Progenitor cell of endocrine pancreas (in vitro differentiated cells): ENCODE measurements at regions not wholly inside any gene's neighbourhood (a gene's known extent, or its start where the extent isn't known, plus 50 kb on each side); places are given as distances from the start of the nearest gene placed in this dataset.

ENCODE experiments used
- DNase-seq: peaks from one replicate; pipeline ENCODE4 v3.0.0; 2021; ENCODE audit warnings: low spot score; ENCODE audit not compliant: unreplicated experiment
- H3K27ac Mint-ChIP-seq: 2 replicates; pipeline ENCODE4 v1.8.0; 2021; ENCODE audit warnings: mild to moderate bottlenecking, moderate library complexity, mixed read lengths
- H3K27me3 Mint-ChIP-seq: 2 replicates; pipeline ENCODE4 v1.8.0; 2021; ENCODE audit warnings: mixed read lengths
- H3K36me3 Mint-ChIP-seq: 2 replicates; pipeline ENCODE4 v1.8.0; 2022; ENCODE audit warnings: mixed read lengths; ENCODE audit not compliant: insufficient read depth
- H3K4me1 Mint-ChIP-seq: 2 replicates; pipeline ENCODE4 v1.8.0; 2021; ENCODE audit warnings: low read depth, mixed read lengths
- H3K4me3 Mint-ChIP-seq: 2 replicates; pipeline ENCODE4 v1.8.0; 2021; ENCODE audit warnings: low read depth, mild to moderate bottlenecking, moderate library complexity, mixed read lengths
- H3K9me3 Mint-ChIP-seq: 2 replicates; pipeline ENCODE4 v1.8.0; 2021; ENCODE audit warnings: low read depth, mixed read lengths
- CTCF ChIP-seq: fragments of 200-600 bp; sonication (generic); IDR thresholded peaks from one replicate; pipeline ENCODE4 v1.5.0; 2021; ENCODE audit warnings: antibody characterized with exemption, mild to moderate bottlenecking; ENCODE audit not compliant: unreplicated experiment

GRCh38 chr2:22883054-22883453 is 501.9 kb upstream of the KLHL29 start:
- no peak overlapping the region for H3K4me3 Mint-ChIP-seq
- H3K27ac Mint-ChIP-seq: no peak overlapping the region
- TF ChIP-seq CTCF: no peak
- H3K36me3 Mint-ChIP-seq: no peaks in the 10 kb centered on the region
- no peaks in the 10 kb centered on the region for H3K9me3 Mint-ChIP-seq
- no peaks in the 10 kb centered on the region for H3K27me3 Mint-ChIP-seq
- no peak for DNase-seq
- peaks cover 4% of the 10 kb centered on the region for H3K4me1 Mint-ChIP-seq

GRCh38 chr2:22885245-22885644 is 499.7 kb upstream of the KLHL29 start:
- DNase-seq: no peak
- H3K4me3 Mint-ChIP-seq: no peak overlapping the region
- H3K9me3 Mint-ChIP-seq: no peaks in the 10 kb centered on the region
- no peak overlapping the region for H3K27ac Mint-ChIP-seq
- no peak for TF ChIP-seq CTCF
- no peaks in the 10 kb centered on the region for H3K36me3 Mint-ChIP-seq
- H3K4me1 Mint-ChIP-seq: peaks cover 8% of the 10 kb centered on the region
- H3K27me3 Mint-ChIP-seq: no peaks in the 10 kb centered on the region

- H3K4me3 Mint-ChIP-seq: no peak overlapping the region
- H3K9me3 Mint-ChIP-seq: no peaks in the 10 kb centered on the region
- H3K27ac Mint-ChIP-seq: no peak overlapping the region
- H3K27me3 Mint-ChIP-seq: no peaks in the 10 kb centered on the region
- no peaks in the 10 kb centered on the region for H3K36me3 Mint-ChIP-seq
- TF ChIP-seq CTCF: no peak
- peaks cover 8% of the 10 kb centered on the region for H3K4me1 Mint-ChIP-seq
- no peak for DNase-seq
Measured at GRCh38 chr2:22887426-22887825, 497.6 kb upstream of the KLHL29 start.

DNA sequence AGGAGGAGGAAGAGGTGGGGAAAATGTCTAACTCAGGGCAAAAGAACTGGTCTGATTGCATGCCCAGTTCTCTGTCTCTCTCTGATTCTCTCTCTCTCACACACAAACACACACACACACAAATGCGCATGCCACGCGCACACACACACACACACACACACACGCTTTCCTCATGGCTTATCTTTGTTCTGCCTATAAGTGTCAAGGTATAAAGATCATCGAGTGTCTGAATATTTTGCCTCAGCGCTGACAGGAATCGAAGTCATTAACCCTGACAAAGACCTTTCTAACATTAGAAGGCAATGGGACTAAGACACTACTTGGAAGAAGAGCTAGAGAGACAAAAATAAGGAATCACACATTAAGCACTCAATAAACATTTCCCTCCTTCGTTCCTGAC is 497.1 kb upstream of the KLHL29 start:
- no peak overlapping the region for H3K27ac Mint-ChIP-seq
- H3K36me3 Mint-ChIP-seq: no peaks in the 10 kb centered on the region
- H3K27me3 Mint-ChIP-seq: no peaks in the 10 kb centered on the region
- H3K4me1 Mint-ChIP-seq: peaks cover 8% of the 10 kb centered on the region
- H3K4me3 Mint-ChIP-seq: no peak overlapping the region
- TF ChIP-seq CTCF: no peak
- DNase-seq: no peak
- H3K9me3 Mint-ChIP-seq: no peaks in the 10 kb centered on the region

DNA sequence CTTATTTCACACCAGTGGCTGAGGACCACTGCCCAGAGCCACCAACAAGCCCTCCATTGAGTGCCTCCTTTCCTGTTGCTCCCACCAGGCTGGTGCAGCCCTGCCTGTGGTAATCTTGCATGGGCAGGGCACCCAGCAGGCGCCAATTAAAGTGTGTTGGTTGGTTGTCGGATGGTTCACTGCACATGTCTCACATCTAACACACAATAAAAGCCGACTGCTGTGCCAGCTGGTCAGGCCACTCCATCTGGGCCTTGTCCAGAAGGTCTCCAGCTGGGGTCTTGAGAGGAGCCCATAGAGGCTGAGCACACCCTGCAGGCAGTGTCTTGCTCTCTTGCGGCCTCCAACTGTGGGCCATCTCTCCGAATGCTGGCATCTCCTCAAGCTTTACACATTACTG is 494.8 kb upstream of the KLHL29 start:
- no peaks in the 10 kb centered on the region for H3K9me3 Mint-ChIP-seq
- H3K4me3 Mint-ChIP-seq: no peak overlapping the region

More for the DNA sequence above, 494.8 kb upstream of the KLHL29 start:
- Mint-ChIP-seq H3K4me1 (peaks cover 8% of the 10 kb centered on the region), H3K36me3 (no peaks in the 10 kb centered on the region), H3K27ac (no peak overlapping the region), H3K27me3 (peaks cover 5% of the 10 kb centered on the region)
- DNase-seq: no peak
- no peak for TF ChIP-seq CTCF
